ENCODE measurements at regions not wholly inside any gene's neighbourhood (a gene's known extent, or its start where the extent isn't known, plus 50 kb on each side); places are given as distances from the start of the nearest gene placed in this dataset.

DNA sequence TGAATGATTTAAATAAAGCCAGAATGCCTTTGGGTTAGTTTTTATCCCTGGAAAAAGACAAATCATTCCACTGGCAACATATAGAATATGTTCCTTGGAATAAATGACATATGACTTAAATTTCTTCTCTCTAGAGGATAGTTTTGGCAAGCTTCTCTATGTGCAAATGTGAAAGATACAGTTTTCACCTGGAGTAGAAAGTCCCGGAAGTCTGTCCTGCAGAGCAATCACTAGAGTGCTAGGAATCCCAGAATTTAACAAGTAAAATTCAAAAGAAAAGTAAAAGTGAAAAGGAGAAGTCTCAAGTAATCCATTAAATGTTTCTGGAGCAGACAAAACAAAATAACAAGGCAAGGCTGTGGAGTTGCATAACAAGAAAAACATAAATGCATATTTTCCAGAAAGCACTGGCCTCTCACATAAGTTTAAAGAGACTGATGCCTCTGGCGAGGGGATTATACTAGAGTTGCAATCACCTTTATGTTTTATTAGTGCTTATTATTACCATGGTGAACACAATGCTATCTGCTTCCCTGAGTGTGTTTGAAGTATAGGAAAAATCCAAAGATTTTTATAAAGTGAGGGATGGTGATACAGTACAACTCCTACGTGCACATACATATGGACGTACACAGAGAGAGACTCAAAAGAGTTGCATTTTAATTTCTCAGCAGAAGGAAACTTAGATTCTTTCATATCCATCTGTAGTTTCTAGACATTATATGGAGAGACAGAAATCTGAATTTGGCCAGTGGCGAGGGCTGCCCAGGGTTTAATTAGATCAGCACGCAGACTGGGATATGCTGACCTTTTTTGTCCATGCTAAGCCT is 188.3 kb upstream of the ANKRD55 start:
- TF ChIP-seq FOXP2 (optimal IDR thresholded peaks at IDR 0.05; ENCODE audit: borderline replicate concordance, extremely low read depth, extremely low read length, insufficient read depth) = no peak
- no peak for TF ChIP-seq SIN3A (IDR thresholded peaks at IDR 0.05; ENCODE audit: borderline replicate concordance, insufficient read depth, low read length)
- TF ChIP-seq TAF1 (IDR thresholded peaks at IDR 0.05; ENCODE audit: borderline replicate concordance, insufficient read depth, low read length) = no peak
- no peak for TF ChIP-seq POLR2AphosphoS5 (IDR thresholded peaks at IDR 0.05; ENCODE audit: low read depth, low read length)
- TF ChIP-seq, protein P1, sequence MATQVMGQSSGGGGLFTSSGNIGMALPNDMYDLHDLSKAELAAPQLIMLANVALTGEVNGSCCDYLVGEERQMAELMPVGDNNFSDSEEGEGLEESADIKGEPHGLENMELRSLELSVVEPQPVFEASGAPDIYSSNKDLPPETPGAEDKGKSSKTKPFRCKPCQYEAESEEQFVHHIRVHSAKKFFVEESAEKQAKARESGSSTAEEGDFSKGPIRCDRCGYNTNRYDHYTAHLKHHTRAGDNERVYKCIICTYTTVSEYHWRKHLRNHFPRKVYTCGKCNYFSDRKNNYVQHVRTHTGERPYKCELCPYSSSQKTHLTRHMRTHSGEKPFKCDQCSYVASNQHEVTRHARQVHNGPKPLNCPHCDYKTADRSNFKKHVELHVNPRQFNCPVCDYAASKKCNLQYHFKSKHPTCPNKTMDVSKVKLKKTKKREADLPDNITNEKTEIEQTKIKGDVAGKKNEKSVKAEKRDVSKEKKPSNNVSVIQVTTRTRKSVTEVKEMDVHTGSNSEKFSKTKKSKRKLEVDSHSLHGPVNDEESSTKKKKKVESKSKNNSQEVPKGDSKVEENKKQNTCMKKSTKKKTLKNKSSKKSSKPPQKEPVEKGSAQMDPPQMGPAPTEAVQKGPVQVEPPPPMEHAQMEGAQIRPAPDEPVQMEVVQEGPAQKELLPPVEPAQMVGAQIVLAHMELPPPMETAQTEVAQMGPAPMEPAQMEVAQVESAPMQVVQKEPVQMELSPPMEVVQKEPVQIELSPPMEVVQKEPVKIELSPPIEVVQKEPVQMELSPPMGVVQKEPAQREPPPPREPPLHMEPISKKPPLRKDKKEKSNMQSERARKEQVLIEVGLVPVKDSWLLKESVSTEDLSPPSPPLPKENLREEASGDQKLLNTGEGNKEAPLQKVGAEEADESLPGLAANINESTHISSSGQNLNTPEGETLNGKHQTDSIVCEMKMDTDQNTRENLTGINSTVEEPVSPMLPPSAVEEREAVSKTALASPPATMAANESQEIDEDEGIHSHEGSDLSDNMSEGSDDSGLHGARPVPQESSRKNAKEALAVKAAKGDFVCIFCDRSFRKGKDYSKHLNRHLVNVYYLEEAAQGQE (IDR thresholded peaks at IDR 0.05; ENCODE audit: insufficient read depth in 1 of 2, low read depth in 2 of 2, low read length in 2 of 2) = no peak

DNA sequence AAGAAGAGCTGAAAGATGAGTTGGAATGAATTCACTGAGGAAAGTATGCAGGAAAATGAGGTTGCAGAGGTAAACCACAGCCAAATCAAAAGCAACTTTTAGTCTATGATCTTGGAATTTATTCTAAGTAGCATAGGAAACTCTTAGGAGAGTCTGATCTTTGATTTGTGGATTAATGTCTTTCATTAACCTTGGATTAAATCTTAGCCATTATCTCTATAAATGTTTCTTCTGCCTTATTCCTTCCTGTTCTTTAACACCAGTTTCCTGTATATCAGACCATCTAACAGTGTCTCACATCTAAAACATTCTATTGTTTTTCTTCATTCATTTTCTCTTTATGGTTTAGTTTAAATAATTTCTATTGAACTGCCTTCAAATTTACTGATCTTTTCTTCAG is 187.2 kb upstream of the ANKRD55 start:
- no peak for TF ChIP-seq FOXP2 (optimal IDR thresholded peaks at IDR 0.05; ENCODE audit: borderline replicate concordance, extremely low read depth, extremely low read length, insufficient read depth)
- TF ChIP-seq SIN3A (IDR thresholded peaks at IDR 0.05; ENCODE audit: borderline replicate concordance, insufficient read depth, low read length) = no peak
- no peak for TF ChIP-seq TAF1 (IDR thresholded peaks at IDR 0.05; ENCODE audit: borderline replicate concordance, insufficient read depth, low read length)
- TF ChIP-seq, protein P1 (IDR thresholded peaks at IDR 0.05; ENCODE audit: insufficient read depth in 1 of 2, low read depth in 2 of 2, low read length in 2 of 2) = no peak
- no peak for TF ChIP-seq POLR2AphosphoS5 (IDR thresholded peaks at IDR 0.05; ENCODE audit: low read depth, low read length)

DNA sequence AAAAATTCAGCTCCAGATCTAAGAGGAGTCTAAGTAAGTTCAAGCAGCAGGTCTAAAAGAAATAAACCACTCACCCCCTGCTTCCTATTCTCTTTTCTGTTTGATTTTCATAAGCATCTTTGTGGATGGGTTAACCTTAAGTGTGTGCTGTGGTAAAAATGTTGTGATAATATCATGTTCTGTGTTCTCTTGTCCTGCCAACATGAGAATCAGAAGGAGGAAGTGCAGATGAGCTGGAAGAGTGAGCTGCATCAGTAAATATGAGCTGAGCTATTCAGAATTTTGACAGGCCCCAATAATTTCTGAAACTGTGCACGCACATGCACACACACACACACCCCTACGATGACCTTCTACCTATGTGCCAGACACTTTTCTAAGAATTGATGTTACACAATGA is 186.5 kb upstream of the ANKRD55 start:
- TF ChIP-seq POLR2AphosphoS5 (IDR thresholded peaks at IDR 0.05; ENCODE audit: low read depth, low read length) (no peak), FOXP2 (optimal IDR thresholded peaks at IDR 0.05; ENCODE audit: borderline replicate concordance, extremely low read depth, extremely low read length, insufficient read depth) (no peak), SIN3A (IDR thresholded peaks at IDR 0.05; ENCODE audit: borderline replicate concordance, insufficient read depth, low read length) (no peak), TAF1 (IDR thresholded peaks at IDR 0.05; ENCODE audit: borderline replicate concordance, insufficient read depth, low read length) (no peak)
- TF ChIP-seq, protein P1 (IDR thresholded peaks at IDR 0.05; ENCODE audit: insufficient read depth in 1 of 2, low read depth in 2 of 2, low read length in 2 of 2) = no peak

DNA sequence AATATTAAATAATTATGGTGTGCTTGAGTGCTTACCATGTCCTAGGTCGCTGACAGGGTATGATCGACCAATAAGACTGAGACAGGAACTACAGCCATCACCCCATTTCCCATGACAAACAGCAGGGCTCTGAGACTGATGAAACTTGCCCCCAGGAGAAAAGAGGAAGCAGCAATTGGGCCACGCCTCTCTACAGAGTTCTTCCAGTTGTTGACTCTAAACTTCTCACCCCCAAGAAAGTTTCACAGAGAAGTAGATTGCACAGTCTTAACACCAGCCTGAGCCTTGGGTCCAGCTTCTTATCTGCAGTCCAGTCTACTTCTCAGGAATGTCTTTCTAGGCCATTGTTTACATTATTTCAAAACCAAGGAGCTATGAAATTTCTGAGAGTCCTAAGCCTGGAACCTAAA is 182.2 kb upstream of the ANKRD55 start:
- TF ChIP-seq, protein P1 (IDR thresholded peaks at IDR 0.05; ENCODE audit: insufficient read depth in 1 of 2, low read depth in 2 of 2, low read length in 2 of 2) = no peak
- no peak for TF ChIP-seq POLR2AphosphoS5 (IDR thresholded peaks at IDR 0.05; ENCODE audit: low read depth, low read length)
- TF ChIP-seq SIN3A (IDR thresholded peaks at IDR 0.05; ENCODE audit: borderline replicate concordance, insufficient read depth, low read length) = no peak
- no peak for TF ChIP-seq TAF1 (IDR thresholded peaks at IDR 0.05; ENCODE audit: borderline replicate concordance, insufficient read depth, low read length)
- no peak for TF ChIP-seq FOXP2 (optimal IDR thresholded peaks at IDR 0.05; ENCODE audit: borderline replicate concordance, extremely low read depth, extremely low read length, insufficient read depth)

Data from PFSK-1 (cell line).